HG02884 (cell line): ENCODE measurements at regions not wholly inside any gene's neighbourhood (a gene's known extent, or its start where the extent isn't known, plus 50 kb on each side); places are given as distances from the start of the nearest gene placed in this dataset.

Experiments used
- ATAC-seq: cut with Tn5 transposase; IDR thresholded peaks from one replicate; pipeline ENCODE4 v1.9.1; 2021; ENCODE audit warnings: mild to moderate bottlenecking, moderate library complexity; ENCODE audit not compliant: unreplicated experiment

GRCh38 chr6:66735106-66735890, 1028.3 kb upstream of the EYS start:
- no peak for ATAC-seq

- ATAC-seq: no peak
Observed at GRCh38 chr6:66731310-66731709, 1024.3 kb upstream of the EYS start.

DNA sequence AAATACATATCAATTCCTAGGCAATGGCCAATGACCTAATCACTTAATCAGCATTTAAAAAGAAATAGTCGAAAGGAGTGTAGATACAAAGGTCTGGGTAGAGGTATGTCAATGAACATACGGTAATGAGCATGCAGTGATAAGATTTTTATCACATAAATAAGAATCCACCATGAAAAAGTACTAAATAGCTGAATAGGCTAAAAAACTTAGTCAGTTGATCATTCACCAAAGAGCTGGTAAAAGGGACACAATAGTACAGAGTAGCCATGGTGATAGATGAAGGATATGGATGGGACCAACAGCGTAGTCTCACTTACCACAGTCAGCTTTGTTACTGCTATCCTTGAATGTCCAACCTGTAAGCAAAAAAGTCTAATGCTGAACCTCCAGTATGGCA, 1018.6 kb upstream of the EYS start:
- ATAC-seq: no peak

DNA sequence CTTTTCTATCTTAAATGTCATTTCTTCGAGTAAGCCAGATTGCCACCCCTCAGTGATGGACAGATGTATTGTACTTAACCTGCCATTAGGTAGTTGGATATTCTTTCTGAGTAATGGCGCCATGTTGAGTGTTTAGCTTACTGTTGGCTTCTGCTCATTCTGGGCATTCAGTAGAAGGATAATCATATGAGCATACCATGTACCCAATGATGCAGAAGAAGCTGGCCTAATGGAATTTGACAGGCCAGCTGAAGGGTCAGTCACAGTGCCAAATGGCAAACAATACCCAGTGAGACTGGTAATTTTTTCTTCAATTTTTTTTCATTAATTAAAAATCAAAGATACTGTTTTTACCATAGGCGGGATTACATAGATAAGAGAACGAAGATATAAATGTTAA, 1010.8 kb upstream of the EYS start:
- no peak for ATAC-seq

DNA sequence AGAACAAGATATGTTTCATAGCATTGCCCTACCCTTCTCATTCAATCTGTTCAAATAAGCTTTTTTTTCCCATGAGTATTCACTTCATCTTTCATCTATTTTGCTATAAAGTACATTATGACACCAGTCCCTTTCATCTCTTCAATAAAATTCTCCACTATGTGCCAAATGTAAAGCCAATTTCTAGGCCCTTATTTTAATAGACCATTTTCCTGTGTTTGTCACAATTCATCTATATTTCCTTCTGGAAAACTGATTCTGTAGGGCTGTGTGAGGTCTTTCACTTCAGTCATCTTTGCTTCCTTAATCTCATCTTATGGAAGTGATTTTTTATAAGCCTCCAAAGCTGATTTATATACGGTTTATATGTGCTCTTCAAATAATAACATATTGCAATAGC, 992.4 kb upstream of the EYS start:
- no peak for ATAC-seq

GRCh38 chr6:66689608-66690007, 982.6 kb upstream of the EYS start:
- no peak for ATAC-seq

GRCh38 chr6:66687611-66688140, 980.6 kb upstream of the EYS start:
- ATAC-seq: no peak

DNA sequence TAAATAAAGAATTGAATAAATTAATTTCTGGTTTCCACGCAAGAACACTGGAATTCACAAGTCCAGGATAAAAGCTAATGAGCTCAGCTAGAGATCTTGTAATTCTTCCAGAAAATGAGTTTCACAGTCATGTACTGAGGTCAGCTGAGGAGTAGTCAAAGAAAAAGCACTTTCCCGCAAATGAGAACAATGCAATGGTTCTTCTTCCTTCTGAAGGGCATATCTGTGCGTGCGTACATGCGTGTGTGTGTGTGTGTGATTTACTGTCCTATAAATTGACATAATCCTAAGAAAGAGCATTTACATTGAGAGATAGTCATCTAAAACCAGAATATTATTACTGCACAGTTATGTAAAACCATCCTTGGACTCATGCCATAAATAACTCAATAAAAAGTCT, 968.9 kb upstream of the EYS start:
- no peak for ATAC-seq

DNA sequence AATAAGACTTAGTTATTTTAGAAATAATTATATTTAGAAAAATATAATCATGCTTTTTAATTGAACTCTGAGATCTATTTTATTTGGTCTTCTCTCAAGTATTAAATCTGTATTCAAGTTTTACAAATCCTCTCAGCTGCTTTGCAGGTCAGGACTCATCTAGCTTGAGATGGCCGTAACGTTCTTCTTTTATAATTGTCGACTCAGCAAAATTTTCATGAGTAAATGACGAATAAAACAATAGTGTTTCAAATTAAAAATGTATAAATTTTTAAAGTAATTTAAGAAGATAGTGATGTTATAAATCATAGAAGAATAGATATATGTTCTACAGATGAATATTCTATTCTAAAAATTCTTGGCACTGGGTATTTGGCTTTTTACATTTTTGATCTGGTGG, 957.1 kb upstream of the EYS start:
- ATAC-seq: no peak

DNA sequence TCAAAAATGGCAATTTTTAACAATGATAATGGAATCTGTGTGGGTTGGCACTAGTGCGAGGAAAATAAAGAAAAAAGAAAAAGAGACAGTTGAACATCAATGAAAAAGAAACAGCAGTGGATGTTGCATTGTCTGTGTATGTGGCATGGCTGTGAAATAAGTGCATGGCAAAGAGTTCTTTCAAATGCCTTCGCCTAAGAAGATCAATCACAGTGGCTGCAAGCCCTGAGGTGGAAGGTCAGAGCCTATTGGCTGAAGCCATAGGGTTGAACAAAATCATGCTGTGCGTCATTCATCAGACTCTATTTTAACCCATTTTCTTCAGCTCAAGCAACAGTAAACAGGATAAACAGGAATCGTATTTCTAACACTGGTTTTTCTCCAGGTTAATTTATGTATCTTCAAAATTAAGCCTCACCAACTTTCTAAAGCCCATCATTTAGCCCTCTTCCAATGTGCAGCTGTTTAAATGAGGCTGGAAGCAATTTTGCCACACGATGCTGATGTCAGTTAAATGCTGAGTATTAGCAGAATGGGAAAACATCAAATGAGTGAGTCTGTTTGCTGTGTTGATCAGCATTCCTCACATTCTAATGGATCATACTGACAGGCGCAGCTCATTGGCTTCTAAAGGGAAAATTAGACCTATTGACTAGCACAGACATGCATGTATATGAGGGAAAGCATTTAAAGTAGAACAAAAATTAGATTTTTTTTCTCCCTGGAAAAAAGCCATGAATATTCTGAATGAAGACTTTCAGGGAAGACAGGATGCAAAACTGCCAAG, 955.9 kb upstream of the EYS start:
- no peak for ATAC-seq

DNA sequence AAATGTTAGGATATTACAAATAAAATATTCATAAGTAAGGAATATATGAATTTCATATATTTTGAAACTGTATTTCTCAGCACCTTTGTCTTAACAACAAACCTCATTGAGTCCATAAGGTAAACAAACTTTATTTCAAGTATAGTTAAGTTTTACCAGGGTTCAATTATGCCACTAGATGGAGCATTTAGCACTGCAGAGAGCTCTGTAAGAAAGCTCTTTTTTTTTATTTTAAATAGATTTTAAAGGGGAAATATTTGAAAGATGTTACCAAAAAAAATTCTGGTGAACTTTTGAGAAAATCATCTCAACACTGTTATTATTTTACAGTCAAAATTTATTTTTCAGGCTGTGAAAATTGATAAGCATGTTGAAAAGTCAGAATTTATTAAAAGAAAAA, 955.2 kb upstream of the EYS start:
- ATAC-seq: no peak

DNA sequence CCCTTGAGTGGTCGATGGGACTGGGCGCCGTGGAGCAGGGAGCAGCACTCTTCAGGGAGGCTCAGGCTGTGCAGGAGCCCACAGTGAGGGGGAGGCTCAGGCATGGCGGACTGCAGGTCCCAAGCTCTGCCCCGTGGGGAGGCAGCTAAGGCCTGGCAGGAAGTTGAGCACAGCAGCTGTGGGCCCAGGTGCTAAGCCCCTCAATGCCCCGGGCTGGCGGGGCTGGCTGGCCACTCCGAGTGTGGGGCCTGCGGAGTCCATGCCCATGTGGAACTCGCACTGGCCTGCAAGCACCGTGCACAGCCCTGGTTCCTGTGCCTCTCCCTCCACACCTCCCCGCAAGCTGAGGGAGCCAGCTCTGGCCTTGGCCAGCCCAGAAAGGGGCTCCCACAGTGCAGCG, 948.4 kb upstream of the EYS start:
- no peak for ATAC-seq

- no peak for ATAC-seq
Observed at GRCh38 chr6:66638518-66638917, 931.5 kb upstream of the EYS start.

GRCh38 chr6:66638099-66638498, 931.1 kb upstream of the EYS start:
- ATAC-seq: no peak

- no peak for ATAC-seq
Observed at GRCh38 chr6:66628917-66629316, 921.9 kb upstream of the EYS start.

DNA sequence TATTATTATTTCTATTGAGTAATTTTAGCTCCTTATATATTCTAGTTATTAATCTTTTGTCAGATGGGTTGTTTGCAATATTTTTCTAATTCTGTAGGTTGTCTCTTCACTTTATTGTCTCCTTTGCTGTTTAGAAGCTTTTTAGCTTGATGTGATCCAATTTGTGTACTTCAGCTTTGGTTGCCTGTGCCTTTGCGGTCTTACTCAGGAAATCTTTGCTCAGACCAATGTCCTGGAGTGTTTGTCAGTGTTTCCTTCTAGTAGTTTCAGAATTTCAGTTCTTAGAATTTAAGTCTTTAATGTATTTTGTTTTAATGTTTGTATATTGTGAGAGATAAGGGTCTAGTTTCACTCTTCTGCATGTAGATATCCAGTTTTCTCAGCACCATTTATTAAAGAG, 916.0 kb upstream of the EYS start:
- ATAC-seq: no peak

DNA sequence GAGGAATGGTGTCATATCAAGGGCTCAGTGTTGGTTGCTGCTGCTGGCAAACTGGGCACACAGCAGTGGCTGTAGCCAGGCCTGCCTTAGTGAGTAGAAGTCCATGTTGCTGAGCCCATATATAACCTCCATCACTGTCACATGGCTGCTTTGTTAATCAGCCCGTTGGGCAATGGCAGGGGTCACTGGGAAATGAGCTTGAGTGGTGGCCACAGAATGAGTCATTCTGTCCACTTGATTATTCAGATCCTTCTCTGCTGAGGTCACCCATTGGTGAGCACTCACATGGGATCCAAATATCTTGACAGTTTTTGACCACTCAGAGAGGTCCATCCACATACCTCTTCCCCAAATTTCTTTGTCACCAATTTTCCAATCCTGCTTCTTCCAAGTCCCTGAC, 898.9 kb upstream of the EYS start:
- no peak for ATAC-seq

GRCh38 chr6:66605011-66605410, 898.0 kb upstream of the EYS start:
- no peak for ATAC-seq

DNA sequence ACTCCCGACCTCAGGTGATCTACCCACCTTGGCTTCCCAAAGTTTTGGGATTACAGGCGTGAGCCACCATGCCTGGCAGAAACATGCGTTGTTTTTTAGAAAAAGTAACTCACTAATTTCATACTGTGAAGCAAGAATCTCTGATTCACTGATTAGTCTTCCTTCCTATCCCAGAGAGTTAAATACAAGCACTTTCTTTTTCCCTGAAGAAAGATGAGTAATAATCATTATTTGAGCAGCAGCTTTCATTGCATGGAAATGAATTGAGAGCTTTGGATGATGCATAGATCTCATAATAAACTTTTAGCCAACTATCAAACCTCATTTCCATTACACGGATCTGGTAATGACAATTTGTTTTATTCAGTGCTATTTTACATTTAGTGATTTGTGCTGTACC, 892.5 kb upstream of the EYS start:
- ATAC-seq: no peak

- ATAC-seq: no peak
Observed at GRCh38 chr6:66578362-66578761, 871.3 kb upstream of the EYS start.

GRCh38 chr6:66568271-66568670, 861.2 kb upstream of the EYS start:
- no peak for ATAC-seq

GRCh38 chr6:66561479-66561878, 854.5 kb upstream of the EYS start:
- ATAC-seq: no peak
